ENCODE measurements at regions not wholly inside any gene's neighbourhood (a gene's known extent, or its start where the extent isn't known, plus 50 kb on each side); places are given as distances from the start of the nearest gene placed in this dataset.

GRCh38 chr7:51634538-51634937, 317.9 kb upstream of the COBL start:
- DNase-seq (ENCODE audit: low read depth): no peak
- no peak for TF ChIP-seq CTCF (IDR thresholded peaks at IDR 0.05; ENCODE audit: low read length, missing control alignments)
- H3K4me3 ChIP-seq (replicated peaks; ENCODE audit: low read depth, low read length): no peak overlapping the region

GRCh38 chr7:51634025-51634424, 317.4 kb upstream of the COBL start:
- DNase-seq (ENCODE audit: low read depth): no peak
- TF ChIP-seq CTCF (IDR thresholded peaks at IDR 0.05; ENCODE audit: low read length, missing control alignments): no peak
- no peak overlapping the region for H3K4me3 ChIP-seq (replicated peaks; ENCODE audit: low read depth, low read length)

- no peak overlapping the region for H3K4me3 ChIP-seq (replicated peaks; ENCODE audit: low read depth, low read length)
- TF ChIP-seq CTCF (IDR thresholded peaks at IDR 0.05; ENCODE audit: low read length, missing control alignments): no peak
- DNase-seq (ENCODE audit: low read depth): no peak
Measured at GRCh38 chr7:51633596-51633995, 317.0 kb upstream of the COBL start.

- DNase-seq (ENCODE audit: low read depth): no peak
- no peak for TF ChIP-seq CTCF (IDR thresholded peaks at IDR 0.05; ENCODE audit: low read length, missing control alignments)
- H3K4me3 ChIP-seq (replicated peaks; ENCODE audit: low read depth, low read length): no peak overlapping the region
Measured at GRCh38 chr7:51633006-51633405, 316.4 kb upstream of the COBL start.

- TF ChIP-seq CTCF (IDR thresholded peaks at IDR 0.05; ENCODE audit: low read length, missing control alignments): no peak
- H3K4me3 ChIP-seq (replicated peaks; ENCODE audit: low read depth, low read length): no peak overlapping the region
- no peak for DNase-seq (ENCODE audit: low read depth)
Measured at GRCh38 chr7:51630933-51631332, 314.3 kb upstream of the COBL start.

- no peak overlapping the region for H3K4me3 ChIP-seq (replicated peaks; ENCODE audit: low read depth, low read length)
- no peak for DNase-seq (ENCODE audit: low read depth)
- no peak for TF ChIP-seq CTCF (IDR thresholded peaks at IDR 0.05; ENCODE audit: low read length, missing control alignments)
Measured at GRCh38 chr7:51629206-51629605, 312.6 kb upstream of the COBL start.

GRCh38 chr7:51621956-51622355, 305.3 kb upstream of the COBL start:
- no peak overlapping the region for H3K4me3 ChIP-seq (replicated peaks; ENCODE audit: low read depth, low read length)
- no peak for DNase-seq (ENCODE audit: low read depth)
- no peak for TF ChIP-seq CTCF (IDR thresholded peaks at IDR 0.05; ENCODE audit: low read length, missing control alignments)
